ENCODE measurements at regions not wholly inside any gene's neighbourhood (a gene's known extent, or its start where the extent isn't known, plus 50 kb on each side); places are given as distances from the start of the nearest gene placed in this dataset.

GRCh38 chr6:55663914-55664313 is 84.9 kb upstream of the HMGCLL1 start:
- H3K4me3 ChIP-seq (ENCODE audit: low read length): no peak overlapping the region
- no peaks in the 10 kb centered on the region for H3K27me3 Mint-ChIP-seq
- H3K4me3 Mint-ChIP-seq: no peak overlapping the region

GRCh38 chr6:55659304-55659703 is 80.3 kb upstream of the HMGCLL1 start:
- Histone ChIP-seq H3K4me1 (ENCODE audit: insufficient read depth, low read length) (no peaks in the 10 kb centered on the region), H3K9me3 (ENCODE audit: low read length) (no peaks in the 10 kb centered on the region), H3K36me3 (ENCODE audit: insufficient read depth, low read length) (no peaks in the 10 kb centered on the region), H3K27ac (ENCODE audit: low read depth, low read length) (no peak overlapping the region), H3K4me3 (ENCODE audit: low read length) (no peak overlapping the region), H3K27me3 (ENCODE audit: insufficient read depth, low read length, poor library complexity, severe bottlenecking) (no peaks in the 10 kb centered on the region)
- H3K9me3 Mint-ChIP-seq: peaks cover 7 to 62% (median 26%) of the 10 kb centered on the region in 5 donors
- no peak overlapping the region for H3K27ac Mint-ChIP-seq
- H3K27me3 Mint-ChIP-seq: no peaks in the 10 kb centered on the region
- DNase-seq: no peak
- H3K36me3 Mint-ChIP-seq: no peaks in the 10 kb centered on the region
- no peak overlapping the region for H3K4me3 Mint-ChIP-seq
- POLR2A ChIA-PET: no interaction called here
- H3K4me1 Mint-ChIP-seq: no peaks in the 10 kb centered on the region
- CTCF ChIA-PET: no interaction called here

More at GRCh38 chr6:55663914-55664313, 84.9 kb upstream of the HMGCLL1 start:
- Mint-ChIP-seq H3K9me3 (peaks cover 9 to 63% (median 14%) of the 10 kb centered on the region in 5 donors), H3K36me3 (no peaks in the 10 kb centered on the region), H3K4me1 (no peaks in the 10 kb centered on the region), H3K27ac (no peak overlapping the region)
- DNase-seq: no peak
- H3K27ac ChIP-seq (ENCODE audit: low read depth, low read length): no peak overlapping the region
- H3K9me3 ChIP-seq (ENCODE audit: low read length): no peaks in the 10 kb centered on the region
- no peaks in the 10 kb centered on the region for H3K4me1 ChIP-seq (ENCODE audit: insufficient read depth, low read length)
- H3K36me3 ChIP-seq (ENCODE audit: insufficient read depth, low read length): no peaks in the 10 kb centered on the region
- H3K27me3 ChIP-seq (ENCODE audit: insufficient read depth, low read length, poor library complexity, severe bottlenecking): no peaks in the 10 kb centered on the region
- POLR2A ChIA-PET: no interaction called here
- CTCF ChIA-PET: no interaction called here

- no peak for DNase-seq
- Mint-ChIP-seq H3K9me3 (peaks cover 4 to 48% (median 19%) of the 10 kb centered on the region in 5 donors), H3K27ac (no peak overlapping the region), H3K4me3 (no peak overlapping the region), H3K27me3 (no peaks in the 10 kb centered on the region), H3K4me1 (no peaks in the 10 kb centered on the region), H3K36me3 (no peaks in the 10 kb centered on the region)
- Histone ChIP-seq H3K4me1 (ENCODE audit: insufficient read depth, low read length) (no peaks in the 10 kb centered on the region), H3K27ac (ENCODE audit: low read depth, low read length) (no peak overlapping the region), H3K4me3 (ENCODE audit: low read length) (no peak overlapping the region), H3K9me3 (ENCODE audit: low read length) (no peaks in the 10 kb centered on the region), H3K36me3 (ENCODE audit: insufficient read depth, low read length) (no peaks in the 10 kb centered on the region), H3K27me3 (ENCODE audit: insufficient read depth, low read length, poor library complexity, severe bottlenecking) (no peaks in the 10 kb centered on the region)
- CTCF ChIA-PET: no interaction called here
- POLR2A ChIA-PET: no interaction called here
Observed at GRCh38 chr6:55654445-55654844, 75.5 kb upstream of the HMGCLL1 start.

- H3K36me3 ChIP-seq (ENCODE audit: insufficient read depth, low read length): no peaks in the 10 kb centered on the region
- H3K27me3 Mint-ChIP-seq: no peaks in the 10 kb centered on the region
- H3K9me3 ChIP-seq (ENCODE audit: low read length): no peaks in the 10 kb centered on the region
- no peaks in the 10 kb centered on the region for H3K36me3 Mint-ChIP-seq
- no peak overlapping the region for H3K4me3 Mint-ChIP-seq
- H3K4me1 Mint-ChIP-seq: no peaks in the 10 kb centered on the region
- H3K9me3 Mint-ChIP-seq: peaks cover 6 to 46% (median 13%) of the 10 kb centered on the region in 5 donors
- no peak overlapping the region for H3K4me3 ChIP-seq (ENCODE audit: low read length)
- CTCF ChIA-PET: no interaction called here
- no peaks in the 10 kb centered on the region for H3K4me1 ChIP-seq (ENCODE audit: insufficient read depth, low read length)
- POLR2A ChIA-PET: no interaction called here
- H3K27ac ChIP-seq (ENCODE audit: low read depth, low read length): no peak overlapping the region
- no peak for DNase-seq
- no peaks in the 10 kb centered on the region for H3K27me3 ChIP-seq (ENCODE audit: insufficient read depth, low read length, poor library complexity, severe bottlenecking)
- H3K27ac Mint-ChIP-seq: no peak overlapping the region
Observed at GRCh38 chr6:55652429-55652828, 73.4 kb upstream of the HMGCLL1 start.

GRCh38 chr6:55651015-55651414 is 72.0 kb upstream of the HMGCLL1 start:
- H3K4me3 ChIP-seq (ENCODE audit: low read length): no peak overlapping the region
- no peaks in the 10 kb centered on the region for H3K4me1 ChIP-seq (ENCODE audit: insufficient read depth, low read length)
- DNase-seq: no peak
- no peaks in the 10 kb centered on the region for H3K9me3 ChIP-seq (ENCODE audit: low read length)
- Mint-ChIP-seq H3K9me3 (peaks cover 11 to 52% (median 20%) of the 10 kb centered on the region in 5 donors), H3K36me3 (no peaks in the 10 kb centered on the region), H3K4me3 (no peak overlapping the region), H3K27me3 (no peaks in the 10 kb centered on the region), H3K4me1 (no peaks in the 10 kb centered on the region), H3K27ac (no peak overlapping the region)
- H3K27me3 ChIP-seq (ENCODE audit: insufficient read depth, low read length, poor library complexity, severe bottlenecking): no peaks in the 10 kb centered on the region
- no peak overlapping the region for H3K27ac ChIP-seq (ENCODE audit: low read depth, low read length)
- CTCF ChIA-PET: no interaction called here
- POLR2A ChIA-PET: no interaction called here
- H3K36me3 ChIP-seq (ENCODE audit: insufficient read depth, low read length): no peaks in the 10 kb centered on the region

GRCh38 chr6:55643861-55644260 is 64.9 kb upstream of the HMGCLL1 start:
- H3K9me3 ChIP-seq (ENCODE audit: low read length): no peaks in the 10 kb centered on the region
- no peaks in the 10 kb centered on the region for H3K27me3 Mint-ChIP-seq
- no peak overlapping the region for H3K27ac Mint-ChIP-seq
- no peak overlapping the region for H3K27ac ChIP-seq (ENCODE audit: low read depth, low read length)
- peaks cover 16 to 36% (median 22%) of the 10 kb centered on the region in 5 donors for H3K9me3 Mint-ChIP-seq
- no peaks in the 10 kb centered on the region for H3K4me1 Mint-ChIP-seq
- ChIA-PET CTCF (no interaction called here), POLR2A (no interaction called here)
- no peak overlapping the region for H3K4me3 Mint-ChIP-seq
- H3K36me3 ChIP-seq (ENCODE audit: insufficient read depth, low read length): no peaks in the 10 kb centered on the region
- H3K4me3 ChIP-seq (ENCODE audit: low read length): no peak overlapping the region
- no peaks in the 10 kb centered on the region for H3K36me3 Mint-ChIP-seq
- H3K4me1 ChIP-seq (ENCODE audit: insufficient read depth, low read length): no peaks in the 10 kb centered on the region
- no peak for DNase-seq
- no peaks in the 10 kb centered on the region for H3K27me3 ChIP-seq (ENCODE audit: insufficient read depth, low read length, poor library complexity, severe bottlenecking)

GRCh38 chr6:55642366-55642765 is 63.4 kb upstream of the HMGCLL1 start:
- H3K27me3 Mint-ChIP-seq: no peaks in the 10 kb centered on the region
- ChIA-PET POLR2A (no interaction called here), CTCF (no interaction called here)
- H3K4me1 ChIP-seq (ENCODE audit: insufficient read depth, low read length): no peaks in the 10 kb centered on the region
- no peak overlapping the region for H3K4me3 ChIP-seq (ENCODE audit: low read length)
- no peaks in the 10 kb centered on the region for H3K4me1 Mint-ChIP-seq
- H3K9me3 ChIP-seq (ENCODE audit: low read length): no peaks in the 10 kb centered on the region
- no peak overlapping the region for H3K27ac Mint-ChIP-seq
- H3K27ac ChIP-seq (ENCODE audit: low read depth, low read length): no peak overlapping the region
- H3K27me3 ChIP-seq (ENCODE audit: insufficient read depth, low read length, poor library complexity, severe bottlenecking): no peaks in the 10 kb centered on the region
- H3K9me3 Mint-ChIP-seq: peaks cover 16 to 34% (median 23%) of the 10 kb centered on the region in 5 donors
- no peaks in the 10 kb centered on the region for H3K36me3 Mint-ChIP-seq
- H3K36me3 ChIP-seq (ENCODE audit: insufficient read depth, low read length): no peaks in the 10 kb centered on the region
- no peak overlapping the region for H3K4me3 Mint-ChIP-seq
- no peak for DNase-seq

- Mint-ChIP-seq H3K4me3 (no peak overlapping the region), H3K27ac (no peak overlapping the region), H3K36me3 (no peaks in the 10 kb centered on the region), H3K4me1 (no peaks in the 10 kb centered on the region), H3K27me3 (no peaks in the 10 kb centered on the region), H3K9me3 (peaks cover 1 to 15% (median 11%) of the 10 kb centered on the region in 5 donors)
- H3K4me1 ChIP-seq (ENCODE audit: insufficient read depth, low read length): no peaks in the 10 kb centered on the region
- ChIA-PET POLR2A (no interaction called here), CTCF (no interaction called here)
- no peak overlapping the region for H3K4me3 ChIP-seq (ENCODE audit: low read length)
- no peak for DNase-seq
- no peaks in the 10 kb centered on the region for H3K27me3 ChIP-seq (ENCODE audit: insufficient read depth, low read length, poor library complexity, severe bottlenecking)
- H3K27ac ChIP-seq (ENCODE audit: low read depth, low read length): no peak overlapping the region
- H3K9me3 ChIP-seq (ENCODE audit: low read length): no peaks in the 10 kb centered on the region
- no peaks in the 10 kb centered on the region for H3K36me3 ChIP-seq (ENCODE audit: insufficient read depth, low read length)
Observed at GRCh38 chr6:55636406-55637102, 57.6 kb upstream of the HMGCLL1 start.

GRCh38 chr6:55633471-55633870 is 54.5 kb upstream of the HMGCLL1 start:
- DNase-seq: no peak
- CTCF ChIA-PET: no interaction called here

More at GRCh38 chr6:55633471-55633870, 54.5 kb upstream of the HMGCLL1 start:
- Mint-ChIP-seq H3K4me3 (no peak overlapping the region), H3K36me3 (no peaks in the 10 kb centered on the region), H3K4me1 (no peaks in the 10 kb centered on the region), H3K27me3 (no peaks in the 10 kb centered on the region), H3K9me3 (peaks cover 3 to 19% (median 14%) of the 10 kb centered on the region in 5 donors), H3K27ac (no peak overlapping the region)
- no peaks in the 10 kb centered on the region for H3K36me3 ChIP-seq (ENCODE audit: insufficient read depth, low read length)
- POLR2A ChIA-PET: no interaction called here
- H3K27ac ChIP-seq (ENCODE audit: low read depth, low read length): no peak overlapping the region
- H3K9me3 ChIP-seq (ENCODE audit: low read length): no peaks in the 10 kb centered on the region
- no peak overlapping the region for H3K4me3 ChIP-seq (ENCODE audit: low read length)
- H3K4me1 ChIP-seq (ENCODE audit: insufficient read depth, low read length): no peaks in the 10 kb centered on the region
- no peaks in the 10 kb centered on the region for H3K27me3 ChIP-seq (ENCODE audit: insufficient read depth, low read length, poor library complexity, severe bottlenecking)

Measured in CD8-positive, alpha-beta memory T cell (primary cell).